HG03135 (cell line): ENCODE measurements at regions not wholly inside any gene's neighbourhood (a gene's known extent, or its start where the extent isn't known, plus 50 kb on each side); places are given as distances from the start of the nearest gene placed in this dataset.
"Not testable (repeated sequence)": the region's sequence is repeated elsewhere in the genome, so short reads cannot be mapped to it uniquely, and the experiment has no call there.

ENCODE experiments used
- ATAC-seq: cut with Tn5 transposase; IDR thresholded peaks from one replicate; pipeline ENCODE4 v1.9.1; 2021; ENCODE audit warnings: mild to moderate bottlenecking, moderate library complexity; ENCODE audit not compliant: unreplicated experiment

GRCh38 chr2:118577202-118577601 is 270.2 kb downstream of the EN1 start:
- ATAC-seq = no peak

- no peak for ATAC-seq
Observed at GRCh38 chr2:118576109-118576855, 271.2 kb downstream of the EN1 start.

- not testable (repeated sequence) for ATAC-seq
Observed at GRCh38 chr2:118572380-118572779, 275.1 kb downstream of the EN1 start.

- ATAC-seq = no peak
Observed at GRCh38 chr2:118569876-118570535, 277.4 kb downstream of the EN1 start.

GRCh38 chr2:118568700-118569099 is 278.7 kb downstream of the EN1 start:
- ATAC-seq = no peak

- ATAC-seq = no peak
Observed at GRCh38 chr2:118565786-118566540, 281.5 kb downstream of the EN1 start.

GRCh38 chr2:118565301-118565700 is 282.1 kb downstream of the EN1 start:
- no peak for ATAC-seq

- no peak for ATAC-seq
Observed at GRCh38 chr2:118562144-118562543, 285.3 kb downstream of the EN1 start.

- ATAC-seq = no peak
Observed at GRCh38 chr2:118558846-118559245, 288.6 kb downstream of the EN1 start.

- ATAC-seq = no peak
Observed at GRCh38 chr2:118557791-118558190, 289.7 kb downstream of the EN1 start.

- no peak for ATAC-seq
Observed at GRCh38 chr2:118557016-118557415, 290.4 kb downstream of the EN1 start.

- no peak for ATAC-seq
Observed at GRCh38 chr2:118554616-118555015, 292.8 kb downstream of the EN1 start.

- no peak for ATAC-seq
Observed at GRCh38 chr2:118549503-118549902, 297.9 kb downstream of the EN1 start.

- ATAC-seq = no peak
Observed at GRCh38 chr2:118548880-118549488, 298.5 kb downstream of the EN1 start.

- ATAC-seq = no peak
Observed at GRCh38 chr2:118539290-118539689, 308.2 kb downstream of the EN1 start.

GRCh38 chr2:118536306-118536705 is 311.1 kb downstream of the EN1 start:
- ATAC-seq = no peak

- no peak for ATAC-seq
Observed at GRCh38 chr2:118535818-118536212, 311.6 kb downstream of the EN1 start.

GRCh38 chr2:118535171-118535817 is 312.2 kb downstream of the EN1 start:
- no peak for ATAC-seq

GRCh38 chr2:118530976-118531375 is 316.5 kb downstream of the EN1 start:
- ATAC-seq = no peak

GRCh38 chr2:118529908-118530599 is 317.4 kb downstream of the EN1 start:
- no peak for ATAC-seq
